Heart left ventricle (tissue), 16 donors: ENCODE measurements at regions not wholly inside any gene's neighbourhood (a gene's known extent, or its start where the extent isn't known, plus 50 kb on each side); places are given as distances from the start of the nearest gene placed in this dataset.

Experiments
- ATAC-seq, 4 donors: fragments of 200-7000 bp; cut with Tn5 transposase; one replicate each; pipeline ENCODE4 v1.9.1; 2020 to 2022; ENCODE audit warnings: moderate library complexity in 4 of 4, mild to moderate bottlenecking in 3 of 4, moderate number of reproducible peaks in 1 of 4
- DNase-seq, 5 donors: peaks; one replicate each; pipeline ENCODE4 v3.0.0-alpha.2; 2020
- H3K27ac ChIP-seq, 12 donors: fragments of 200-600 bp; sonication (generic) in 4 of 12; one replicate each; pipeline versions ENCODE4 v1.5.0 to v1.8.0; 2016 to 2022; ENCODE audit warnings: mild to moderate bottlenecking in 2 of 12
- H3K27me3 ChIP-seq, 9 donors: fragments of 200-600 bp; sonication (generic) in 2 of 9; one replicate each; pipeline versions ENCODE4 v1.5.1 to v1.8.0; 2016 to 2022; ENCODE audit warnings: mild to moderate bottlenecking in 3 of 9
- H3K36me3 ChIP-seq, 9 donors: fragments of 200-600 bp; sonication (generic) in 2 of 9; one replicate each; pipeline versions ENCODE4 v1.5.0 to v1.8.0; 2018 to 2022; ENCODE audit warnings: mild to moderate bottlenecking in 2 of 9
- H3K4me1 ChIP-seq, 12 donors: fragments of 200-600 bp; sonication (generic) in 4 of 12; one replicate each; pipeline versions ENCODE4 v1.5.0 to v1.8.0; 2016 to 2022; ENCODE audit warnings: mild to moderate bottlenecking in 3 of 12
- H3K4me3 ChIP-seq, 12 donors: fragments of 200-600 bp; sonication (generic) in 4 of 12; one replicate each; pipeline versions ENCODE4 v1.5.0 to v1.8.0; 2017 to 2022; ENCODE audit warnings: mild to moderate bottlenecking in 9 of 12, moderate library complexity in 4 of 12
- H3K9me3 ChIP-seq, 12 donors: fragments of 200-600 bp; sonication (generic) in 4 of 12; one replicate each; pipeline versions ENCODE4 v1.5.0 to v1.8.0; 2016 to 2022; ENCODE audit warnings: mild to moderate bottlenecking in 1 of 12
- POLR2A ChIP-seq, 2 donors: fragments of 450-650 bp; IDR thresholded peaks; one replicate each; pipeline ENCODE4 v1.6.1; 2017; ENCODE audit warnings: antibody characterized with exemption in 2 of 2, mild to moderate bottlenecking in 2 of 2, moderate library complexity in 2 of 2
- WGBS, 4 donors: extraction: QIAGEN DNeasy Blood & Tissue Kit in 2 of 4; methylation state at CpG; one replicate each; pipeline versions ENCODE4 v1.1.5 to v1.1.7; 2013 to 2018; 5-methylcytosine and 5-hydroxymethylcytosine counted together
- intact Hi-C, 10 donors: fragments of 100-400 bp; cut with DNase I; formaldehyde crosslinking; loops; one replicate each; pipeline versions ENCODE4 v1.11.1 to v1.14.2; 2022
- TF ChIP-seq, protein P1 (sequence below), 12 donors: fragments of 200-600 bp; sonication (generic) in 4 of 12; IDR thresholded peaks; one replicate each; pipeline versions ENCODE4 v1.5.0 to v1.8.0; 2018 to 2022; ENCODE audit warnings: antibody characterized with exemption in 12 of 12, mild to moderate bottlenecking in 5 of 12
- donor health status: ischemic (EF 13 %, LVEDD 7.1; RV severe dilation, severe dysfunction).
- donor health status: healthy with polysubstance abuse.
- donor health status: DM: no; HTN: yes; CAD: no.
- donor health status: DM: no; HTN: no; CAD: no.
- donor health status: ischemic (EF 25% LVEDD 6.9; RV normal size, moderate dysfunction).
- donor health status: ischemic (EF 25% LVEDD 5.7; RV mildly dilated, moderate dysfunction).
- donor health status: healthy.
- donor health status: DM: yes; HTN: yes; CAD: no.
- donor health status: ischemic (EF 35%, LVEDD 5.7; RV mildly dilated, moderate dysfunction).
- donor health status: nonischemic (EF 11% LVEDD 7.7; RV severe dilation, severe dysfunction).
- donor health status: DM: yes; HTN: yes; CAD: no.
- donor health status: PGD.
- donor health status: ischemic (EF 29% LVEDD 5.4; RV normal size, mild dysfunction).
- donor health status: nonischemic (EF 23%, LVEDD 6.1; RV moderate dilation, normal function).

GRCh38 chr2:76599732-76600368 is 889.1 kb upstream of the GCFC2 start:
- no peaks in the 10 kb centered on the region for H3K27me3 ChIP-seq
- 15 to 19% (median 17%) methylated on average over 4 of the region's 4 CpGs for WGBS, 4 donors
- H3K4me3 ChIP-seq, result no peak overlapping the region
- ATAC-seq, result peak; percentile 73 to 86 (median 78)
- H3K4me1 ChIP-seq, result no peaks in the 10 kb centered on the region
- intact Hi-C loops, result loop anchor here (2.0 to 10.0 kb wide), 8 partner anchors 401 to 815 kb away; no protein-coding TSS in a partner anchor
- no peak overlapping the region for H3K27ac ChIP-seq
- DNase-seq, result peak in 4 of 5 donors; percentile 24 to 55 (median 37)
- no peak for TF ChIP-seq POLR2A (IDR thresholded peaks at IDR 0.05)
- TF ChIP-seq, protein P1, sequence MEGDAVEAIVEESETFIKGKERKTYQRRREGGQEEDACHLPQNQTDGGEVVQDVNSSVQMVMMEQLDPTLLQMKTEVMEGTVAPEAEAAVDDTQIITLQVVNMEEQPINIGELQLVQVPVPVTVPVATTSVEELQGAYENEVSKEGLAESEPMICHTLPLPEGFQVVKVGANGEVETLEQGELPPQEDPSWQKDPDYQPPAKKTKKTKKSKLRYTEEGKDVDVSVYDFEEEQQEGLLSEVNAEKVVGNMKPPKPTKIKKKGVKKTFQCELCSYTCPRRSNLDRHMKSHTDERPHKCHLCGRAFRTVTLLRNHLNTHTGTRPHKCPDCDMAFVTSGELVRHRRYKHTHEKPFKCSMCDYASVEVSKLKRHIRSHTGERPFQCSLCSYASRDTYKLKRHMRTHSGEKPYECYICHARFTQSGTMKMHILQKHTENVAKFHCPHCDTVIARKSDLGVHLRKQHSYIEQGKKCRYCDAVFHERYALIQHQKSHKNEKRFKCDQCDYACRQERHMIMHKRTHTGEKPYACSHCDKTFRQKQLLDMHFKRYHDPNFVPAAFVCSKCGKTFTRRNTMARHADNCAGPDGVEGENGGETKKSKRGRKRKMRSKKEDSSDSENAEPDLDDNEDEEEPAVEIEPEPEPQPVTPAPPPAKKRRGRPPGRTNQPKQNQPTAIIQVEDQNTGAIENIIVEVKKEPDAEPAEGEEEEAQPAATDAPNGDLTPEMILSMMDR (IDR thresholded peaks at IDR 0.05), result peak; percentile 55 to 76 (median 68)
- H3K36me3 ChIP-seq, result no peaks in the 10 kb centered on the region
- H3K9me3 ChIP-seq, result no peaks in the 10 kb centered on the region

DNA sequence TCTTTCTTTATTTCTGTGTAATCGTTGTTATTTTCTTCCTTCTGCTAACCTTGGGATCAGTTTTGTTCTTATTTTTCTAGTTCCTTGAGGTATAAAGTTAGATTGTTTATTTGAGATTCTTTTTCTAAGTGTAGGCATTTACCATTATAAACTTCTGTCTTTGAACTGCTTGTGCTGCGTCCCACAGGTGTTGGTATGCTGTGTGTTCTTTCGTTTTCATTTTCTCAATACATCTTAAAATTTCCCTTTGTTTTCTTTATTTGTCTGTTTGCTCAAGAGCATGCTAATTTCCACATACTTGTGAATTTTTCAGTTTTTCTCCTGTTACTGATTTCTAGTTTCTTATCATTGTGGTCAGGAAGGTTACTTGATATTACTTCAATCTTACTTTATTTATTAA is 873.8 kb upstream of the GCFC2 start:
- intact Hi-C loops, result no loop called here
- no peak for TF ChIP-seq POLR2A (IDR thresholded peaks at IDR 0.05)
- TF ChIP-seq, protein P1 (IDR thresholded peaks at IDR 0.05), result no peak
- Histone ChIP-seq H3K4me3 (no peak overlapping the region), H3K4me1 (no peaks in the 10 kb centered on the region), H3K36me3 (no peaks in the 10 kb centered on the region), H3K9me3 (peaks cover 0 to 9% (median 0%) of the 10 kb centered on the region in 12 donors), H3K27ac (no peak overlapping the region), H3K27me3 (no peaks in the 10 kb centered on the region)
- DNase-seq (no peak), ATAC-seq (no peak)
- WGBS, 4 donors, result 71 to 94% (median 86%) methylated on average over 3 of the region's 3 CpGs

GRCh38 chr2:76579911-76580310 is 869.2 kb upstream of the GCFC2 start:
- 76 to 90% (median 81%) methylated on average over 3 of the region's 3 CpGs for WGBS, 4 donors
- Histone ChIP-seq H3K4me3 (no peak overlapping the region), H3K27me3 (no peaks in the 10 kb centered on the region), H3K9me3 (peaks cover 0 to 9% (median 0%) of the 10 kb centered on the region in 12 donors), H3K36me3 (no peaks in the 10 kb centered on the region), H3K27ac (no peak overlapping the region), H3K4me1 (no peaks in the 10 kb centered on the region)
- ATAC-seq, result no peak
- no peak for DNase-seq
- intact Hi-C loops, result no loop called here
- TF ChIP-seq, protein P1 (IDR thresholded peaks at IDR 0.05), result no peak
- TF ChIP-seq POLR2A (IDR thresholded peaks at IDR 0.05), result no peak

GRCh38 chr2:76572981-76573380 is 862.3 kb upstream of the GCFC2 start:
- intact Hi-C loops, result no loop called here
- TF ChIP-seq, protein P1 (IDR thresholded peaks at IDR 0.05), result no peak
- no peak for TF ChIP-seq POLR2A (IDR thresholded peaks at IDR 0.05)
- DNase-seq, result no peak
- Histone ChIP-seq H3K9me3 (no peaks in the 10 kb centered on the region), H3K4me1 (no peaks in the 10 kb centered on the region), H3K4me3 (no peak overlapping the region), H3K27me3 (no peaks in the 10 kb centered on the region), H3K27ac (no peak overlapping the region), H3K36me3 (no peaks in the 10 kb centered on the region)
- ATAC-seq, result no peak
- 72 to 82% (median 77%) methylated on average over 2 of the region's 2 CpGs for WGBS, 4 donors
